Osteoblast (primary cell): ENCODE measurements at regions not wholly inside any gene's neighbourhood (a gene's known extent, or its start where the extent isn't known, plus 50 kb on each side); places are given as distances from the start of the nearest gene placed in this dataset.
A peak's percentile ranks its signal among the peaks of the same experiment; 100 is the strongest.
"Not testable (repeated sequence)": the region's sequence is repeated elsewhere in the genome, so short reads cannot be mapped to it uniquely, and the experiment has no call there.

Experiments used
- DNase-seq: peaks from one replicate; pipeline ENCODE4 v3.0.0; 2011; ENCODE audit warnings: low spot score, mixed read lengths; ENCODE audit not compliant: insufficient read length; ENCODE audit errors: missing footprints
- H2AFZ ChIP-seq: 2 replicates; pipeline ENCODE4 v1.6.0; 2011; ENCODE audit warnings: mild to moderate bottlenecking, low read length
- H3K27ac ChIP-seq: 2 replicates; pipeline ENCODE4 v1.5.1; 2011; ENCODE audit warnings: mild to moderate bottlenecking, low read depth, low read length, moderate library complexity
- H3K27me3 ChIP-seq: 2 replicates; pipeline ENCODE4 v1.6.0; 2012; ENCODE audit warnings: mild to moderate bottlenecking, control low read depth, inconsistent platforms, low read length, moderate library complexity; ENCODE audit not compliant: insufficient read depth
- H3K36me3 ChIP-seq: 2 replicates; pipeline ENCODE4 v1.5.1; 2011; ENCODE audit warnings: mild to moderate bottlenecking, low read length, control low read depth, moderate library complexity; ENCODE audit not compliant: insufficient read depth
- H3K4me1 ChIP-seq: 2 replicates; pipeline ENCODE4 v1.5.1; 2011; ENCODE audit warnings: mild to moderate bottlenecking, low read length, control low read depth, moderate library complexity; ENCODE audit not compliant: insufficient read depth
- H3K4me2 ChIP-seq: 2 replicates; pipeline ENCODE4 v1.6.0; 2011; ENCODE audit warnings: mild to moderate bottlenecking, low read length; ENCODE audit not compliant: insufficient read depth
- H3K4me3 ChIP-seq: fragments of 200-600 bp; sonication (generic); 3 replicates; pipeline ENCODE4 v1.5.1; 2012; ENCODE audit warnings: mild to moderate bottlenecking, low read length, inconsistent platforms; ENCODE audit not compliant: insufficient read depth
- H3K79me2 ChIP-seq: 2 replicates; pipeline ENCODE4 v1.6.0; 2012; ENCODE audit warnings: mild to moderate bottlenecking, low read length, control low read depth, inconsistent platforms; ENCODE audit not compliant: insufficient read depth
- H3K9me3 ChIP-seq: 2 replicates; pipeline ENCODE4 v1.5.1; 2011; ENCODE audit warnings: low read depth, low read length, control low read depth
- H4K20me1 ChIP-seq: 2 replicates; pipeline ENCODE4 v1.6.0; 2012; ENCODE audit warnings: mild to moderate bottlenecking, low read length, control low read depth; ENCODE audit not compliant: insufficient read depth
- TF ChIP-seq, protein P1 (sequence below): IDR thresholded peaks from 2 replicates; pipeline ENCODE4 v1.5.1; 2011; ENCODE audit warnings: mild to moderate bottlenecking, low read depth, low read length, moderate library complexity; ENCODE audit errors: extremely low read depth

- Histone ChIP-seq H3K27ac (no peak overlapping the region), H3K79me2 (no peaks in the 10 kb centered on the region), H3K4me2 (no peak overlapping the region), H3K36me3 (no peaks in the 10 kb centered on the region), H3K4me1 (no peaks in the 10 kb centered on the region), H3K4me3 (no peak overlapping the region), H4K20me1 (no peaks in the 10 kb centered on the region), H3K9me3 (no peaks in the 10 kb centered on the region), H3K27me3 (no peaks in the 10 kb centered on the region), H2AFZ (no peak overlapping the region)
- DNase-seq: no peak
- TF ChIP-seq, protein P1, sequence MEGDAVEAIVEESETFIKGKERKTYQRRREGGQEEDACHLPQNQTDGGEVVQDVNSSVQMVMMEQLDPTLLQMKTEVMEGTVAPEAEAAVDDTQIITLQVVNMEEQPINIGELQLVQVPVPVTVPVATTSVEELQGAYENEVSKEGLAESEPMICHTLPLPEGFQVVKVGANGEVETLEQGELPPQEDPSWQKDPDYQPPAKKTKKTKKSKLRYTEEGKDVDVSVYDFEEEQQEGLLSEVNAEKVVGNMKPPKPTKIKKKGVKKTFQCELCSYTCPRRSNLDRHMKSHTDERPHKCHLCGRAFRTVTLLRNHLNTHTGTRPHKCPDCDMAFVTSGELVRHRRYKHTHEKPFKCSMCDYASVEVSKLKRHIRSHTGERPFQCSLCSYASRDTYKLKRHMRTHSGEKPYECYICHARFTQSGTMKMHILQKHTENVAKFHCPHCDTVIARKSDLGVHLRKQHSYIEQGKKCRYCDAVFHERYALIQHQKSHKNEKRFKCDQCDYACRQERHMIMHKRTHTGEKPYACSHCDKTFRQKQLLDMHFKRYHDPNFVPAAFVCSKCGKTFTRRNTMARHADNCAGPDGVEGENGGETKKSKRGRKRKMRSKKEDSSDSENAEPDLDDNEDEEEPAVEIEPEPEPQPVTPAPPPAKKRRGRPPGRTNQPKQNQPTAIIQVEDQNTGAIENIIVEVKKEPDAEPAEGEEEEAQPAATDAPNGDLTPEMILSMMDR: no peak
Measured at GRCh38 chr13:22903925-22904324, 276.9 kb upstream of the SGCG start.

- Histone ChIP-seq H3K36me3 (no peaks in the 10 kb centered on the region), H3K27me3 (peaks cover 3% of the 10 kb centered on the region), H3K4me2 (peak overlapping the region; percentile 73), H3K27ac (no peak overlapping the region), H4K20me1 (no peaks in the 10 kb centered on the region), H3K9me3 (no peaks in the 10 kb centered on the region), H2AFZ (peak overlapping the region; percentile 86), H3K4me1 (no peaks in the 10 kb centered on the region), H3K4me3 (peak overlapping the region; percentile 71), H3K79me2 (no peaks in the 10 kb centered on the region)
- TF ChIP-seq, protein P1: no peak
- peak; percentile 58 for DNase-seq
Measured at GRCh38 chr13:22915442-22916082, 265.2 kb upstream of the SGCG start.

DNA sequence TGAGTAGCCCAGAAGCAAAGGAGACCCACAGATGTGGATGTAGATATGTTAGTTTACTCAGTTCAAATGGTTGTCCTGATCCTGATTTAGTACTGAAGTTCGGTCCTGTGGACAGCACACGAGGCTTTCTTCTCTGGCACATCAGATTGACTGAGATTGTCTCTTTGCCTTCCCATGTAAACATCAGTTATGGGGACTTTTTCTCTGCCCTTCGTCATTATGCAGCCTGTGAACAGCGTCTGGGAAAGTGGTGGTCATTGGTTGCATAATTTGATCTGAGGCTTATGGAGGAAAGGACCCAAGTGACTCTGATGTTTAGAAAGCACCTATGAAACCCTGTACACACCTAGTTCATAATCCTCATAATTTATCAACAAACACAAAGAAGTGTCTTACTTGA is 264.5 kb upstream of the SGCG start:
- not testable (repeated sequence) for H4K20me1 ChIP-seq, H3K27ac ChIP-seq, H3K36me3 ChIP-seq, H3K4me2 ChIP-seq, H3K9me3 ChIP-seq, H3K4me1 ChIP-seq, H2AFZ ChIP-seq, DNase-seq, H3K27me3 ChIP-seq, H3K4me3 ChIP-seq, H3K79me2 ChIP-seq

GRCh38 chr13:22925881-22926747 is 254.7 kb upstream of the SGCG start:
- H3K4me1 ChIP-seq: no peaks in the 10 kb centered on the region
- DNase-seq: peak; percentile 76
- H4K20me1 ChIP-seq: no peaks in the 10 kb centered on the region
- no peaks in the 10 kb centered on the region for H3K9me3 ChIP-seq
- no peaks in the 10 kb centered on the region for H3K79me2 ChIP-seq
- no peak overlapping the region for H3K4me3 ChIP-seq
- TF ChIP-seq, protein P1: no peak
- H3K36me3 ChIP-seq: no peaks in the 10 kb centered on the region
- no peak overlapping the region for H3K27ac ChIP-seq
- H3K4me2 ChIP-seq: no peak overlapping the region
- H3K27me3 ChIP-seq: no peaks in the 10 kb centered on the region
- no peak overlapping the region for H2AFZ ChIP-seq
